Nephron progenitor cell (in vitro differentiated cells): ENCODE measurements at regions not wholly inside any gene's neighbourhood (a gene's known extent, or its start where the extent isn't known, plus 50 kb on each side); places are given as distances from the start of the nearest gene placed in this dataset.
A peak's percentile ranks its signal among the peaks of the same experiment; 100 is the strongest.

Experiments used
- DNase-seq: peaks from one replicate; pipeline ENCODE4 v3.0.0; 2021
- H3K27ac Mint-ChIP-seq: 2 replicates; pipeline ENCODE4 v1.8.0; 2021; ENCODE audit warnings: mild to moderate bottlenecking, moderate library complexity, mixed read lengths
- H3K27me3 Mint-ChIP-seq: 2 replicates; pipeline ENCODE4 v1.8.0; 2021; ENCODE audit warnings: mild to moderate bottlenecking, low read depth, mixed read lengths; ENCODE audit not compliant: poor library complexity
- H3K36me3 Mint-ChIP-seq: 2 replicates; pipeline ENCODE4 v1.8.0; 2021; ENCODE audit warnings: low read depth, mixed read lengths
- H3K4me1 Mint-ChIP-seq: 2 replicates; pipeline ENCODE4 v1.8.0; 2021; ENCODE audit warnings: mixed read lengths
- H3K4me3 Mint-ChIP-seq: 2 replicates; pipeline ENCODE4 v1.8.0; 2021; ENCODE audit warnings: mild to moderate bottlenecking, moderate library complexity, mixed read lengths
- H3K9me3 Mint-ChIP-seq: 2 replicates; pipeline ENCODE4 v1.8.0; 2021; ENCODE audit warnings: mild to moderate bottlenecking, moderate library complexity, mixed read lengths
- CTCF ChIP-seq: fragments of 200-600 bp; sonication (generic); IDR thresholded peaks from 2 replicates; pipeline ENCODE4 v1.5.0; 2021; ENCODE audit warnings: antibody characterized with exemption

GRCh38 chr18:5632041-5632440, 88.2 kb upstream of the EPB41L3 start:
- Mint-ChIP-seq H3K27me3 (peaks cover 16% of the 10 kb centered on the region), H3K4me1 (peaks cover 21% of the 10 kb centered on the region), H3K36me3 (no peaks in the 10 kb centered on the region), H3K4me3 (no peak overlapping the region), H3K9me3 (no peaks in the 10 kb centered on the region), H3K27ac (no peak overlapping the region)
- DNase-seq = no peak
- no peak for TF ChIP-seq CTCF

GRCh38 chr18:5630900-5631413, 87.2 kb upstream of the EPB41L3 start:
- Mint-ChIP-seq H3K27ac (peak overlapping the region; percentile 26), H3K4me3 (peak overlapping the region; percentile 8), H3K4me1 (peaks cover 21% of the 10 kb centered on the region), H3K27me3 (peaks cover 14% of the 10 kb centered on the region), H3K36me3 (no peaks in the 10 kb centered on the region), H3K9me3 (no peaks in the 10 kb centered on the region)
- TF ChIP-seq CTCF = no peak
- DNase-seq = no peak

GRCh38 chr18:5630057-5630899, 86.5 kb upstream of the EPB41L3 start:
- Mint-ChIP-seq H3K27ac (no peak overlapping the region), H3K9me3 (no peaks in the 10 kb centered on the region), H3K36me3 (no peaks in the 10 kb centered on the region), H3K27me3 (peaks cover 11% of the 10 kb centered on the region), H3K4me1 (peaks cover 21% of the 10 kb centered on the region), H3K4me3 (peak overlapping the region; percentile 93)
- peak; percentile 90 for DNase-seq
- no peak for TF ChIP-seq CTCF

GRCh38 chr18:5628512-5629255, 84.9 kb upstream of the EPB41L3 start:
- peaks cover 21% of the 10 kb centered on the region for H3K4me1 Mint-ChIP-seq
- peaks cover 11% of the 10 kb centered on the region for H3K27me3 Mint-ChIP-seq
- DNase-seq = peak; percentile 66
- TF ChIP-seq CTCF = no peak
- no peak overlapping the region for H3K27ac Mint-ChIP-seq
- H3K4me3 Mint-ChIP-seq = peak overlapping the region; percentile 93
- H3K9me3 Mint-ChIP-seq = no peaks in the 10 kb centered on the region
- H3K36me3 Mint-ChIP-seq = no peaks in the 10 kb centered on the region

GRCh38 chr18:5627776-5628511, 84.1 kb upstream of the EPB41L3 start:
- no peak for DNase-seq

More at GRCh38 chr18:5627776-5628511, 84.1 kb upstream of the EPB41L3 start:
- no peaks in the 10 kb centered on the region for H3K9me3 Mint-ChIP-seq
- no peaks in the 10 kb centered on the region for H3K36me3 Mint-ChIP-seq
- peaks cover 11% of the 10 kb centered on the region for H3K27me3 Mint-ChIP-seq
- peak overlapping the region; percentile 80 for H3K4me3 Mint-ChIP-seq
- no peak overlapping the region for H3K27ac Mint-ChIP-seq
- TF ChIP-seq CTCF = no peak
- peaks cover 16% of the 10 kb centered on the region for H3K4me1 Mint-ChIP-seq
